ENCODE measurements at regions not wholly inside any gene's neighbourhood (a gene's known extent, or its start where the extent isn't known, plus 50 kb on each side); places are given as distances from the start of the nearest gene placed in this dataset.

GRCh38 chr17:5672815-5673430 lies 88.6 kb upstream of the NLRP1 start:
- Histone ChIP-seq H3K79me2 (ENCODE audit: low read depth) (no peaks in the 10 kb centered on the region), H3K4me2 (no peak overlapping the region), H3K27me3 (no peaks in the 10 kb centered on the region), H3K4me3 (no peak overlapping the region), H3K9ac (no peak overlapping the region), H3K4me1 (no peaks in the 10 kb centered on the region), H4K20me1 (ENCODE audit: low read depth) (no peaks in the 10 kb centered on the region), H3K9me3 (ENCODE audit: low read depth) (no peaks in the 10 kb centered on the region), H3K27ac (no peak overlapping the region), H2AFZ (replicated peaks) (no peak overlapping the region), H3F3A (ENCODE audit: low read depth) (no peaks in the 10 kb centered on the region), H3K36me3 (no peaks in the 10 kb centered on the region)
- no peak for DNase-seq (ENCODE audit: low spot score)
- TF ChIP-seq CTCF (IDR thresholded peaks at IDR 0.05) (no peak), EZH2 (IDR thresholded peaks at IDR 0.05) (no peak), EZH2phosphoT487 (IDR thresholded peaks at IDR 0.05) (no peak)
- H3K27ac Mint-ChIP-seq = peak overlapping the region; percentile 76
- H3K9me3 Mint-ChIP-seq = no peaks in the 10 kb centered on the region
- peaks cover 5% of the 10 kb centered on the region for H3K27me3 Mint-ChIP-seq (ENCODE audit: insufficient read depth, low read depth)
- H3K4me1 Mint-ChIP-seq = no peaks in the 10 kb centered on the region
- no peak overlapping the region for H3K4me3 Mint-ChIP-seq
- no peaks in the 10 kb centered on the region for H3K36me3 Mint-ChIP-seq

DNA sequence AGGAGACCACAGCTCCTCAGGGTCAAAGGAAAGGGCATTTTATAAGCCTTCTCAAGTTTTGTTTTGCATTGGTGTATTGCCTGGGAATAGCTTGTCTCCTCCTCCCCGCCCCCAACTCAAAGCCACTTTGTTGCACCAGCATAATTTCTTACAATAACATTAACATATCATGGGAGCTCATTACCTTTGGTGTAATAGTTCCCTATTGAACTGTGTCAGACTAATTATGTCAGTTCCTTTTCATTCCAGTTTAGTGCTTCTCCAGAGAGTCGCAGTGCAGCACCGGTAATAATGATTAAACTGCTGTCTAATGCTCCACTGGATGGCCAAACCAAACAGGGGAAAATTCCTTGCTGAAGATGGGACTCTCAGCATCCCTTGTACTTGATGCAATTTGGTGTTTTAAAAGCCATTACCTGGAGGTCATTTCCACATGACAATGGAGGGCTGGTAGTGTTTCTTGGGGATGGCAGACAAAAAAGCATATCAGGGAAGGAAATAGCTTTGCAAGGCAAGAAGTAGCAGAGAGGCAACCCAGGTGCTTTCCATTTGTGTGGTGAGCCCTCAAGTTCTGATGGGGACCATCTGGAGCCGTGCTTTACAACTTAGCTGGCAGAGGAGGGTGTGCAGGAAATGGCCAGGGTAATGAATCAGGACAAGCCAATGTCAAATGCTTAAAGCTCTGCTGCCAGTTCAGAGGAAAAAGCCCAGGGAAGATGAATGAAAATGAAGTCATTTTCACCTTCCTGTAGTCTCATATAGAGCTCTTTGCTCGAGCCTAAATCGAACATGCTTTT lies 91.5 kb upstream of the NLRP1 start:
- Mint-ChIP-seq H3K27ac (no peak overlapping the region), H3K36me3 (no peaks in the 10 kb centered on the region), H3K27me3 (ENCODE audit: insufficient read depth, low read depth) (peaks cover 3% of the 10 kb centered on the region), H3K9me3 (peaks cover 7% of the 10 kb centered on the region), H3K4me1 (no peaks in the 10 kb centered on the region), H3K4me3 (no peak overlapping the region)
- no peak for DNase-seq (ENCODE audit: low spot score)
- H2AFZ ChIP-seq (replicated peaks) = no peak overlapping the region
- H3K9ac ChIP-seq = no peak overlapping the region
- H3K27me3 ChIP-seq = no peaks in the 10 kb centered on the region
- TF ChIP-seq EZH2 (IDR thresholded peaks at IDR 0.05) (no peak), CTCF (IDR thresholded peaks at IDR 0.05) (no peak), EZH2phosphoT487 (IDR thresholded peaks at IDR 0.05) (no peak)
- no peaks in the 10 kb centered on the region for H4K20me1 ChIP-seq (ENCODE audit: low read depth)
- no peak overlapping the region for H3K4me2 ChIP-seq
- H3K36me3 ChIP-seq = no peaks in the 10 kb centered on the region
- H3K4me1 ChIP-seq = no peaks in the 10 kb centered on the region
- H3K9me3 ChIP-seq (ENCODE audit: low read depth) = no peaks in the 10 kb centered on the region
- H3K27ac ChIP-seq = no peak overlapping the region
- no peak overlapping the region for H3K4me3 ChIP-seq
- no peaks in the 10 kb centered on the region for H3F3A ChIP-seq (ENCODE audit: low read depth)
- H3K79me2 ChIP-seq (ENCODE audit: low read depth) = no peaks in the 10 kb centered on the region

DNA sequence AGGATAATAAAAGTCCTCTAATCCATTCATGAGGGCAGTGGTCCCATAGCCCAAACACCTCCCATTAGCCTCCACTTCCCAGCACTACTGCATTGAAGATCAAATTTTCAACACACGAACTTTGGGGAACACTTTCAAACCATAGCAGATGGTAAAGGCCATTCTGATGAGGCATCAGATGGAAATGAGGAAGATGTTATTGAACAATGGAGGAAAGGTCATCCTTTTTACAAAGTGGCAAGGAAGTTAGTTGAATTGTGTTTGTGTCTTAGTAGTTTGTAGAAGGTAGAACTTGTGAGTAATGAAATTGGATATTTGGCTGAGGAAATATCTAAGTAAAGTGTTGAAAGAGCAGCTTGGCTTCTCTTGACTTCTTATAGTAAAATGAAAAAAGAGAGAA lies 93.3 kb upstream of the NLRP1 start:
- H3K4me2 ChIP-seq = no peak overlapping the region

More for the DNA sequence above, 93.3 kb upstream of the NLRP1 start:
- Histone ChIP-seq H3K79me2 (ENCODE audit: low read depth) (no peaks in the 10 kb centered on the region), H3K27me3 (no peaks in the 10 kb centered on the region), H3K4me3 (no peak overlapping the region), H3K36me3 (no peaks in the 10 kb centered on the region), H2AFZ (replicated peaks) (no peak overlapping the region), H3K9me3 (ENCODE audit: low read depth) (no peaks in the 10 kb centered on the region), H3K4me1 (no peaks in the 10 kb centered on the region), H3K9ac (no peak overlapping the region), H3K27ac (no peak overlapping the region), H4K20me1 (ENCODE audit: low read depth) (no peaks in the 10 kb centered on the region), H3F3A (ENCODE audit: low read depth) (no peaks in the 10 kb centered on the region)
- Mint-ChIP-seq H3K4me3 (no peak overlapping the region), H3K9me3 (peaks cover 7% of the 10 kb centered on the region), H3K36me3 (no peaks in the 10 kb centered on the region), H3K27ac (no peak overlapping the region), H3K4me1 (no peaks in the 10 kb centered on the region), H3K27me3 (ENCODE audit: insufficient read depth, low read depth) (peaks cover 8% of the 10 kb centered on the region)
- TF ChIP-seq CTCF (IDR thresholded peaks at IDR 0.05) = no peak
- TF ChIP-seq EZH2phosphoT487 (IDR thresholded peaks at IDR 0.05) = no peak
- TF ChIP-seq EZH2 (IDR thresholded peaks at IDR 0.05) = no peak
- no peak for DNase-seq (ENCODE audit: low spot score)
